Panc1 (cell line): ENCODE measurements at regions not wholly inside any gene's neighbourhood (a gene's known extent, or its start where the extent isn't known, plus 50 kb on each side); places are given as distances from the start of the nearest gene placed in this dataset.

Experiments used
- POLR2AphosphoS5 ChIP-seq: IDR thresholded peaks from 2 replicates; pipeline ENCODE4 v1.6.1; 2012; ENCODE audit warnings: mild to moderate bottlenecking, low read depth, low read length, moderate library complexity
- SIN3A ChIP-seq: IDR thresholded peaks from 2 replicates; pipeline ENCODE4 v1.6.1; 2012; ENCODE audit warnings: low read depth, mild to moderate bottlenecking, low read length, moderate library complexity, borderline replicate concordance; ENCODE audit not compliant: insufficient read depth
- TF ChIP-seq, protein P1 (sequence below): fragments of 450-650 bp; IDR thresholded peaks from 2 replicates; pipeline ENCODE4 v1.5.1; 2017; ENCODE audit warnings: mild to moderate bottlenecking
- TF ChIP-seq, protein P2 (sequence below), 2 experiments: IDR thresholded peaks; 2 replicates each; pipeline ENCODE4 v1.6.1; 2011 to 2012; ENCODE audit warnings: low read depth in 2 of 2, control low read depth in 1 of 2, low read length in 1 of 2, mild to moderate bottlenecking in 1 of 2, moderate library complexity in 1 of 2; ENCODE audit not compliant: insufficient read depth in 1 of 2

DNA sequence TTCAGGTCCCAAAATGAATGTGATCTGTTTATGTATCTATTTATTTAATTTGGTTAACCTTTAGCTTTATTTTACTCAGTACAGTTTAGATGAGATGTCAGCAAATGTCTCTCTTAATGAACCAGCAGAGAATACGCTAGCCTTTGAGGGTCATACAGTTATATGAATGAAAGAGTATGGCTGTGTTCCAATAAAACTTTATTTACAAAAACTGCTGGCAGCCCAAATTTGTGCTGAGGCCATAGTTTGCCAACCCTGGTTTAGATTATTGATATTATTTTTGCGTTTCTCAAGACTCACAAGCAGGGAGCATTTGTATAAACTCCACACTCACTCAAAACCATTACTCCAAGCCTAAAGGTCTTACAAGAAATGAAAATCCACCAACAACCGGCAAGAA is 323.4 kb upstream of the NRP1 start:
- TF ChIP-seq, protein P1, sequence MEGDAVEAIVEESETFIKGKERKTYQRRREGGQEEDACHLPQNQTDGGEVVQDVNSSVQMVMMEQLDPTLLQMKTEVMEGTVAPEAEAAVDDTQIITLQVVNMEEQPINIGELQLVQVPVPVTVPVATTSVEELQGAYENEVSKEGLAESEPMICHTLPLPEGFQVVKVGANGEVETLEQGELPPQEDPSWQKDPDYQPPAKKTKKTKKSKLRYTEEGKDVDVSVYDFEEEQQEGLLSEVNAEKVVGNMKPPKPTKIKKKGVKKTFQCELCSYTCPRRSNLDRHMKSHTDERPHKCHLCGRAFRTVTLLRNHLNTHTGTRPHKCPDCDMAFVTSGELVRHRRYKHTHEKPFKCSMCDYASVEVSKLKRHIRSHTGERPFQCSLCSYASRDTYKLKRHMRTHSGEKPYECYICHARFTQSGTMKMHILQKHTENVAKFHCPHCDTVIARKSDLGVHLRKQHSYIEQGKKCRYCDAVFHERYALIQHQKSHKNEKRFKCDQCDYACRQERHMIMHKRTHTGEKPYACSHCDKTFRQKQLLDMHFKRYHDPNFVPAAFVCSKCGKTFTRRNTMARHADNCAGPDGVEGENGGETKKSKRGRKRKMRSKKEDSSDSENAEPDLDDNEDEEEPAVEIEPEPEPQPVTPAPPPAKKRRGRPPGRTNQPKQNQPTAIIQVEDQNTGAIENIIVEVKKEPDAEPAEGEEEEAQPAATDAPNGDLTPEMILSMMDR, result no peak
- TF ChIP-seq, protein P2, sequence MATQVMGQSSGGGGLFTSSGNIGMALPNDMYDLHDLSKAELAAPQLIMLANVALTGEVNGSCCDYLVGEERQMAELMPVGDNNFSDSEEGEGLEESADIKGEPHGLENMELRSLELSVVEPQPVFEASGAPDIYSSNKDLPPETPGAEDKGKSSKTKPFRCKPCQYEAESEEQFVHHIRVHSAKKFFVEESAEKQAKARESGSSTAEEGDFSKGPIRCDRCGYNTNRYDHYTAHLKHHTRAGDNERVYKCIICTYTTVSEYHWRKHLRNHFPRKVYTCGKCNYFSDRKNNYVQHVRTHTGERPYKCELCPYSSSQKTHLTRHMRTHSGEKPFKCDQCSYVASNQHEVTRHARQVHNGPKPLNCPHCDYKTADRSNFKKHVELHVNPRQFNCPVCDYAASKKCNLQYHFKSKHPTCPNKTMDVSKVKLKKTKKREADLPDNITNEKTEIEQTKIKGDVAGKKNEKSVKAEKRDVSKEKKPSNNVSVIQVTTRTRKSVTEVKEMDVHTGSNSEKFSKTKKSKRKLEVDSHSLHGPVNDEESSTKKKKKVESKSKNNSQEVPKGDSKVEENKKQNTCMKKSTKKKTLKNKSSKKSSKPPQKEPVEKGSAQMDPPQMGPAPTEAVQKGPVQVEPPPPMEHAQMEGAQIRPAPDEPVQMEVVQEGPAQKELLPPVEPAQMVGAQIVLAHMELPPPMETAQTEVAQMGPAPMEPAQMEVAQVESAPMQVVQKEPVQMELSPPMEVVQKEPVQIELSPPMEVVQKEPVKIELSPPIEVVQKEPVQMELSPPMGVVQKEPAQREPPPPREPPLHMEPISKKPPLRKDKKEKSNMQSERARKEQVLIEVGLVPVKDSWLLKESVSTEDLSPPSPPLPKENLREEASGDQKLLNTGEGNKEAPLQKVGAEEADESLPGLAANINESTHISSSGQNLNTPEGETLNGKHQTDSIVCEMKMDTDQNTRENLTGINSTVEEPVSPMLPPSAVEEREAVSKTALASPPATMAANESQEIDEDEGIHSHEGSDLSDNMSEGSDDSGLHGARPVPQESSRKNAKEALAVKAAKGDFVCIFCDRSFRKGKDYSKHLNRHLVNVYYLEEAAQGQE (IDR thresholded peaks at IDR 0.05; ENCODE audit: insufficient read depth in 1 of 2, low read depth in 2 of 2, low read length in 1 of 2), result no peak
- TF ChIP-seq POLR2AphosphoS5 (no peak), SIN3A (no peak)
